Stimulated activated CD4-positive, alpha-beta T cell treated with anti-CD3 and anti-CD28 coated beads, Interleukin-2, amount 100 ng/mL, for 48 hours (primary cell): ENCODE measurements at regions not wholly inside any gene's neighbourhood (a gene's known extent, or its start where the extent isn't known, plus 50 kb on each side); places are given as distances from the start of the nearest gene placed in this dataset.
"Not testable (repeated sequence)": the region's sequence is repeated elsewhere in the genome, so short reads cannot be mapped to it uniquely, and the experiment has no call there.

Experiments used
- DNase-seq, 2 donors: peaks; one replicate each; pipeline ENCODE4 v3.0.0-alpha.2; 2020

DNA sequence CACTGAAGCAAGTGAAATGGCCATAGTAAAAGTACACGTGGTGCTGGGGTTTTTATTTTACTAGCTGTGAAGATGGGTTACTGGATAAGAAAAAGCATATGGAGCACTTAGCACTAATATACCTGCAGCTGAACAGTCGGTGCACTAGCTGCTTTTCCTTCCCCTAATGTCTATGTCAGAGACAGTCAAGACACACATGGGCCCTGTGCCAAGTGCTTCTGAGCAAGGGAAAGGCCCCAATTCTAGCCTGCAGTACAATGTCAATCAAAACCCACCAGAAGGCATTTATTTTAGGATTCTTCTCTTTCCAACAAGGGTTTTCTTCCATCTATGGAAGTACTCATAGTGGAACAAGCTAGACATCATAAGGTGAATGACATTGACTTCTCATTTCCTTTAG, 716.7 kb downstream of the CCSER2 start:
- no peak for DNase-seq

DNA sequence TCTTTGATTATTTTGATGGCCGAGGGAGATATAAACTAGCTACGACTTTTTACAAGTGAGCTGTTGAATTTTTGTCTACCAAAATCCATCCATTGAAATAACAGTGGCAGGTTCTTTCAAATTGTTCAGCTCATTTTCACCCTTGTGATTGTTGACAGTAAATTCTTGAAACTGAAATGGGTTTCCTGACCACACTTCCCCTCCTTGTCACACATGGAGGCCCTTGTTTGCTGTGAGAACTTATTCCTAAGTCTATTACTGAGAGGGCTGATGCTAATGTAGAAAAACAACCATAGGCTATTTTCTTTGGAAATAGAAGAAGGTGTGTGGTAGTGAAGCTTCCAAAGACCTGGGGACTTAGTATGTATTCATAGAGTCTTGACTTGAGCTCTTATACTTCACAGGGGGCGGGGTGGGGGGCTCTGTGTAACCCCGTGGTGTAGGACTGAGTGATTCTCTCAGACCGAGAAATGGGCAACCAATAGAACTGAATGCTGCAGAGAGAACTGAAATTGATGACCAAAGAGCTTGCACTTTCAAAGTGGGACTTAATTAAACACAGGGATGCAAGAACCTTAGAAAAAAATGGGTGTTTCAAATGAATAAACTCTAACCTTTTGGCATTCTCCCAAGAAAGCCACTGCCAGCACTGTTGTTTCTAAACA, 718.9 kb downstream of the CCSER2 start:
- DNase-seq, result no peak

DNA sequence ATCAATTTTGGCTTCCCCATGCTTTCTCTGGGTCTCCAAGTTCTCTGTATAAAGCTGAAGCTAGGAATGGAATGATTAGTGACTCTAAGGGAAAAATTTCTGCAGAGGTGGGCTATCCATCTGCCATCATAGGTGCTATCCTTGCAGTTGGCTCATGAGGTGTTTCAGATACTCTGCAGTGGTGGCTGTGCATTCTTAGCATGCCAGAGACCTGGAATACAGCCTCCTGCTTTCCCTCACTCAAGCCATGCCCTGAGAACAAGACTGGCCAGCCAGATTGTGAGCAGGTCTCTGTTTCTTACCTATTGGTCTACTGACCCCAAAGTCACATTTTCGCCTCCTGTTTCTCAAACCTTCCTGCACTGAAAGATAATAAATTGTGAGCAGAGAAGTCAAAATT, 719.6 kb downstream of the CCSER2 start:
- no peak for DNase-seq

DNA sequence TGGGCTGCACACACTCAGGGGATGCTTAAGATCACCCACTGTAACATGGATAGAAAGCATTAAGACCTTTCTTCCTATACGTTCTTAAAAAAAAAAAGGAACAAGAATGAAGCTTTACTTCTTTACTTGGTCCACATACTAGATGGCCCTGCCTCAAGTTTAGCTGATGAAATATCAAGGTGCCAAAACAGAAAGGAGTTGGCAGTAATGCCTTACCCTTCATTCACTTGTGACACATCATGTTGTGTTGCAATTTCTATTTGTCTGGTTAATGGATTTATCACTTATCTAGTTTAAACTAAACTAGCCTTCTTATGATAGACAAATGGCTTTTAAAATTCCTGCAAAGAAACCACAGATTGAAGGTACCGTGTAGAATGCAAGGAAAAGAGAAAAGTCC, 720.3 kb downstream of the CCSER2 start:
- no peak for DNase-seq

DNA sequence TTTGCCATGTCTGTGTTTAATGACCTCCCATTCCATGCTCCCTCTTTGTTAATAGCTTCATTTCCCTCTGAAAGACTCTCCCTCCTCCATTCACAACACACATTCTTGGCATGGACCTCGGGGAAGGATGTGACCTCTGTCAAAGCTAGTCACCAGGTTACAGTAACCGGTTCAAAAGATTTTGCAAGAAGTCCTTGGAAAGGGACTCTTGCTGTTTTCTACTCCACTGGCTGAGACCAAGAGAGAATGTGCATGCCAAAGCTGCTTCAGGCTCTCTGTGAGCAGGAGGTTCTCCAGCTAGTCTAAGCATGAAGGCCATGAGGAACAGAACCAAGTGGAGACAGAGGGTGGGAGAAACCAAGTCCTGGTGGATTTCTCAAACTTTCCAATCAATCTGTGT, 732.6 kb downstream of the CCSER2 start:
- no peak for DNase-seq

DNA sequence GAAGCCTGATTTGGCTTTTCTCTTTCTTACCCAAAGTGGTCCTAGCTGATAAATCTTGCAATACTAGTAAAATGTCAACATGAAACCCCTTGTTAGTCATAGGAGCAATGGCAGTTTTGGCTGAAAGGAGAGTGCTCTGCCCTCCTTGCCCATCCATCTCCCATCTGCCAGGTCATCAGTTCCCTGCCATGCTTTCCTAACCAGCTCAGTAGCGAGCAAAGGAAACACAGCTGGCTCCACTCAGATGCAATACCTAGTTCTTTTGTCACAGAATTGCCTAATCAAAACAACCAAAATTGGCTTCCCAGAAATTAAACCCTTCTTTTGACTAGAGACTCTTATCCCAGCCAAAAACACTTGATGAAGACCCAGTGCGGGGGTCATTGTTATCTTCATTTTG, 733.0 kb downstream of the CCSER2 start:
- DNase-seq, result no peak

DNA sequence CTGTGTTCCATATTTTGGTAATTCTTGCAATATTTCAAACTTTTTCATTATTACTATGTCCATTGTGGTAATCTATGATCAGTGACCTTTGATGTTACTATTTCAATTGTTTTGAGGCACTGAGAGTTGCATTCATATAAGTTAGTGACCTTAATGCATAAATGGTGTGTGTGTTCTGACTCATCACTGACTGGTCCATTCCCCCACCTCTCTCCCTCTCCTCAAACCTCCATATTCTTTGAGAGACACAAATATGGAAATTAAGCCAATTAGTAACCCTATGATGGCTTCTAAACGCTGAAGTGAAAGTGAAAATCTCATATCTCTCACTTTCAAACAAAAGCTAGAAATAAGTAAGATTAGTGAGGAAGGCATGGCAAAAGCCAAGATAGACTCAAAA, 739.6 kb downstream of the CCSER2 start:
- no peak for DNase-seq

DNA sequence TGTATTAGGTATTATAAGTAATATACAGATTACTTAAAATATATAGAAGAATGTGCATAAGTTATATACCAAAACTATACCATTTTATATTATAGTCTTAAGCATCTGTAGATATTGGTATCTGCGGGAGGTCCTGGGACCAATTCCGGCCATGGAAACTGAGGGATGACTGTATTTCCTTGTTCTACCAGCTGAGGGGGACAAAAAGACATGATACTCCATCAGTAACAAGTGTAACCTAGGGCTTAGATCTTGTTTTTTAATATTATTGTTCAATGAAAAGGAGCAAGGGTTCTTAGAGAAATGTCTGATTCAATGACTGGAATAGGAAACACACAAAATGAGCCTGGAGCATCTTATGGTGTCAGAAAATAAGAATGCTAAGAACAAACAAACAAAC, 752.5 kb downstream of the CCSER2 start:
- DNase-seq, result no peak

DNA sequence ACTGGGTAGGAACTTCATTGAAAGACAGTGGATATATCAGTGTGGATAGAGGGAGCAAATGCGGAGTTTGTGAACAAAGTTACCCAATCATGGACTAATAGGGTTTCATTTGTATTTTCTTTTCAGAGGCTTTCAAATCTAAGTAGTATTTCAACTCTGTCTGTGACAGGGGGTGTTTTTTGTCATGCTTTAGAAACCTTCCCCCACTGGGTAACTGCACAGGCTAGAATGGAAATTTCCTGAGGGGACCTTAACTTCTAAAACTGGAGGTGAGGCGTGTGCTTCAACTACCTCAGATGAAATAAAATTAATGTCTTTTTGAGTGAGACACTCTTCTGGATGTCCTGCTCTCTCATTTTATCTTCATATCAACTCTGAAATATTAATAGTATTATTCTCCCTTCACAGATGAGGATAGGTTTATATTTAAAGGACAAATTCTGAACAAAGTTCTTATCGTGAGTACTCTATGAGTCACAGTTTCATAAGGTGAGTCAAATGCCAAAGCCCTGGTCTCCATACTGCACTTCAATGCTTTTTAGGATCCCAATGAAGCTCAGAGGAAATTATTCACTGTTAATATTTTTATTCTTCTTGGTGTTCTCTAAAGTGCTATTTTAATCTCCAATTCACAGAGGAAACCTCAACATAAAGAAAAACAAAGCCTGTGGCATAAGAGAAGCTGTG, 770.6 kb downstream of the CCSER2 start:
- DNase-seq, result no peak

DNA sequence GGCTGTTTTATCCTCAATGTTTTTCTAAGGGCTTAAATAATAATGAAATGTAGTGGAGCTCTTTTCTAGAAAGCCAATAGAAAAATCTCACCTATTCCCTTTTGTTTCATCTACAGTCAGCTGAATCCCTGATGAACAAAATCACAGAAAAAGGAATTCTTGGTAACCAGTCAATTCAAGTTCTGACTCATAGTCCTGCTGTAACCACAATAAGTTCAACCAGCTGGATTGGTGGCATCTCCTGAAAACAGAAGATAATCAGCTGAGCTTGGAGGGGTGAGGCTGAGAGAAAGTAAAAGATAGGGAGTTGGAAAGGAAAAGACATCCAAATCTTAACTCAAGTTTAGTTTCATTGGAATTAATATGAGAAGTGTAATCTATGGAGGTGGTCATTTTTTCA, 772.1 kb downstream of the CCSER2 start:
- DNase-seq, result no peak

DNA sequence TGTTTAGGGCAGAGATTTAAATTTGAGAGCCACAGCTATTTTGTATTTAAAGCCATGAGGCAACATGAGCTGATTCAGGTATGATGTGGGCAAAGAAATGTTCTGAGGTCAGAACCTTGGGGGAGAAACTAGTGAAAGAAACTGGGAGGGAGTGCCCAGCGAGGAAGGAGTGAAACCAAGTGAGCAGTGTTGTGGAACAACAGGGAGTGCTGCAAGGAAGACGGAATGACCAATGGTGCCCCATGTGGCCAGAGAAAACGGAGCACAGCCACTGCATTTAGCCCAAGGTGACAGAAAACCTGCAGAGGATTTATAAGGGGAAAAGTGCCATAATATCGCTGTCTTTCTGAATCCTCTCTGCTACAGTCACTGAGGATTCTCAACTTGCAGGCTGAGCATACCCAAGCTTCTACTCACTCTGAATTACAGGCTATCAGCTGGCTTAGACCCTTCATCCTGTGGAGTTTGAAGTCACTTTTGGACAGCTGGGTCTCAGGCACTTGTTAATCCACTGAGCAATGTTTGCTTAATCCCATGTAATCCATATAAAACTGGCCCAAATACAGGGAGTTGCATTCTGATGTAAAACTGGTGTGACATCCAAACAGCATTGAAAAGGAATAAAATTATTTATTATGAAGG, 777.3 kb downstream of the CCSER2 start:
- DNase-seq, result no peak

DNA sequence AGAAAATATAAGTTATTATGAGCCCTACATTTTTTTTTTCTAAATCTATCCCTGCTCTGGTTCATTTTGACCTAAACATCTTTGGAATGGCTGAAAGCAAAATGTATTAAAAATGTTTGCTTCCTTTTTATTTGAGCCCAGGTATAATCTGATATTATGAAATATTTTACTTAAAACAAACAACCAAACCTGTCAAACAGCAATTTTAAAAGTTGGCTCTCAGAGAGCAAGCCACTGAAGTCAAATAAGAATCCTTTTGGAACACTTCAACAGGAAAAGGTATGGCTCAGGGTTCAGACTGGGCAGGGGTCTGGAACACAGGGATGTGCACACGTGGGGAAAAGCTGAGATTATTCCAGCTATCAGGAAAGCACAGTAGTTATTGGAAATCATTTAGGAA, 782.9 kb downstream of the CCSER2 start:
- no peak for DNase-seq

DNA sequence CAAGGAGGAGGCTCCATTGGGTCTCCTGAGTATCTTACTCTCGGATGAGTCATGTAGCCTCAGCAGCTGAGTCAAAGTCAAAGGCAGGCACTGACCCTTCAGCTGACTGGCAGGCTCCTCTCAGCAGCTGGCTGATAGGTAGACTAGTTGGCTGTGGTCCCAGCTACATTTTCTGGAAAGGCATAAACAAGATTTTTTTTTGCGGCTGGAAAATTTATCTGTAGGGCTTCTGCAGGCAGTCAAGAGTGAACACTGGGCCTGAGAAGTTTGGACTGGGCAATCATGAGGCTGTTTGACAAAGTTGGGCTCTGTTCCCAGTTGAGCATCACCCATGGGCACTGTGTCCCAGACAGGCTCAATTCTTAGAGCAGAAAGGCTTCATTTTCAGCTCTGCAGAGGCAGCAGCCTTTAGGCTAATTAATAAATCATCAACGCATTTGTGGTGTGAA, 796.2 kb downstream of the CCSER2 start:
- no peak for DNase-seq

DNA sequence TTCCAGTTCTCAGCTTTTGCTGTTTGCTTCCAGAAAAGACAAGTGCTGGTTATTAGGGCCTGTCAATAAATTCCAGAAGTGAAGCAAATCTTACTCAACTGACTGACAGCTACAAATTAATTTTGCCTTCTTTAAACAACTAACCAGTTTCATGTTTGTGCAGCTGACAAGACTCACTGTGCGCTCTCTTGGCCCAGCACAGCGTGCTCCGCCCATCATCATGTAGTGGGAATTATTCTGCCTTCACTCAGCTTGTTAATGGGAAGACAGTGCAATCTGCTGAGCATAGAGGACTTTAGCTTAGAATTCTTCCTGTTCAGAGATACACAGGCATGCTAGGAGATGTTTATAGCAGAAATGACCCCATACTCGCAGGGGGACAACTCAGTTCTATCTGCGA, 808.9 kb downstream of the CCSER2 start:
- no peak for DNase-seq

DNA sequence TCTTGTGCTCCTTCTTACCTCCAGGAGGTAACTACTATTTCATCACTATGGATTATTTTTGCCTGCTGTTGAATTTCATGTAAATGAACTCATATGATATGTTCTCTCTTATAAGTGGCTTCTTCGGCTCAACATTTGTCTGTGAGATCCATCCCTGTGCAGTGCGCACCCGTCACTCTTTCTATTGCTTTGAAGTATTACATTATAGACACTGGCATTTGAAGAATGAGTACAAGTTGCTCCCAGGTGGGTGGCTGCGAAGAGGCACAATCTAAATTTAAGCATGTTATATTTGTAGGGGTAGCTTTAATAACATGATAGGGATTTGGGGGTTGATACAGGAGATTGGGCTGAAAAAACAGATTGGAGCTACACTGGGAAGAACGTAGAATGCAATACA, 809.7 kb downstream of the CCSER2 start:
- DNase-seq, result no peak

DNA sequence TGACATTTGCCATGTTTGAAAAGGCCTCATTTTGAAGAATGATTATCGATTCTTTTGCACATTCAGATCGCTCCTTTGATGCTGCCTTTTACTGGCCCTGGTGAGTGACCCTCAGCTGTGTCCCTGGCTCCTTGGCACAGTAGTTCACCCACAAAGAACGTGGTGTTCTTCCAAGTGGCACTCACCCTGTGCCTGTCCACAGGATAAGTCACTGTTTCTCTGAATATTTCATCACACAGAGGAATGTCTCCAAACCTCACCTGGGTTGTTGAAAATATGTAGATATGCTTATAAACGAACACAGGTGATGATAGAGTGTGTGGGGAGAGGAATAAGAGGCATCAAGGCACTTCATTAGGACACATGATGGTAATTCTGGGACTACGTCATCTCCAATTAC, 810.7 kb downstream of the CCSER2 start:
- DNase-seq, result no peak

DNA sequence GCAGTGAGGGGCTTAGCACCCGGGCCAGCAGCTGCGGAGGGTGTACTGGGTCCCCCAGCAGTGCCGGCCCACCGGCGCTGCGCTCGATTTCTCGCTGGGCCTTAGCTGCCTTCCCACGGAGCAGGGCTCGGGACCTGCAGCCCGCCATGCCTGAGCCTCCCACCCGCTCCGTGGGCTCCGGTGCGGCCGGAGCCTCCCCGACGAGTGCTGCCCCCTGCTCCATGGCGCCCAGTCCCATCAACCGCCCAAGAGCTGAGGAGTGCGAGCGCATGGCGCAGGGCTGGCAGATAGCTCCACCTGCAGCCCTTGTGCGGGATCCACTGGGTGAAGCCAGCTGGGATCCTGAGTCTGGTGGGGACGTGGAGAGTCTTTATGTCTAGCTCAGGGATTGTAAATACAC, 813.1 kb downstream of the CCSER2 start:
- not testable (repeated sequence) for DNase-seq

DNA sequence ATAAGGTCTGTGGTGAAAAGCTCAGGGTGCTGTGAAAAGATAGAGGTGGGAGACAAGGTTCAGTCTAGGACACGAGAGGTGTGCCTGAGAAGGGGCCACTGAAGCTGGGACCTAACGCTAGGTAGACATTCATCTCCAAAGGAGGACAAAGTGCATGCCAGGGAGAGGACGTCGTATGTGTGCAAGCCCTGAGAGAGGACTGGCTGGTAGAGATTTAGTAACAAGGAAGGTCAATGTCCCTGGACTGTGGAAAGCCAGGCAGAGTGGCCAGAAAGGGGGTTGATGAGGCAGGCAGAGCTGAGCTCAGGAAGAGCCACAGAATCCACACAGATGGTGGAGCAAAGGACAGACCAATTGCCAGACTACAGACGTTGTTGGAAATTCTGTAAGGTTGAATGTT, 817.6 kb downstream of the CCSER2 start:
- DNase-seq, result no peak

DNA sequence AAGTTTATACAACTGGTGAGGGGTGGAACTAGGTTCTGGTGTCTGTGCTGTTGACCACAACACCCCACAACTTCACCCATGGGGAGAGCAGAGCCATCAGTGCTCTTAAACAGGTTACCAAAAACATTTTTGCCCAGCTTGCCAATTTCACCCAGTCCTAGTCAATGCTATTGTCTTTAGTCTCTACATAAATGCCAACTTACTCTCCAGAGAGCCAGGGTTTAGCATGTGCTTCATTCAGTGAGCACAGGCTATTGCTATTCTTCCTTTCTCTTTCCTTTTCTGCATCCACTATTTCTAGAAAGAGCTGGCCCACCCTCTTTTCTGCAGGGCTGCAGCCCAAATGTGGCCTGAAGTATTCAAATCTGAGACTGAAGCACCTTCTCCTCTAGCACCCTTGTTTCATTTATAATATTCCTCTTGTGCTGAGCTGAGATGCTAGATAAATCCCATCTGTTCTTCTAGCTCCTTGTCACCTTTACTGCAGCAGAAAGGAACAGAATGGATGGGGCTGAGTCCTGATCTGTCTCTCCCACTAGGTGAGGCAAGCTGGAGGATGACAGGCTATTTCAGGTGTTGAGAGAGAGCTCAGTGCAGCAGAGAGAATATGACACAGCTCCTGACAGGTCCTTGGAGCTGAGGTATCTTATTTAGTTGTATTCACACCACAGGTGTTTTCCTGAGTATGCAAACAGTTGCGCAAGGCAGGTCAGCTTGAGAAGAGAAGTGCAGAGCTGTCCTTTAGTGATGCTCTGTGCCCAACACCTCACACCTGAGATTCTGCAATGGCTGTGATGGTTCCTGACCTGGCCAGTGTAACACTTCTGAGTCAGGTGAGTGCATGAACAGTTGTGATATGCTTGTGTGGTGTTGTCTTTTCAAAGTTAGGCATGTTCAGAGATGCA, 819.2 kb downstream of the CCSER2 start:
- no peak for DNase-seq

DNA sequence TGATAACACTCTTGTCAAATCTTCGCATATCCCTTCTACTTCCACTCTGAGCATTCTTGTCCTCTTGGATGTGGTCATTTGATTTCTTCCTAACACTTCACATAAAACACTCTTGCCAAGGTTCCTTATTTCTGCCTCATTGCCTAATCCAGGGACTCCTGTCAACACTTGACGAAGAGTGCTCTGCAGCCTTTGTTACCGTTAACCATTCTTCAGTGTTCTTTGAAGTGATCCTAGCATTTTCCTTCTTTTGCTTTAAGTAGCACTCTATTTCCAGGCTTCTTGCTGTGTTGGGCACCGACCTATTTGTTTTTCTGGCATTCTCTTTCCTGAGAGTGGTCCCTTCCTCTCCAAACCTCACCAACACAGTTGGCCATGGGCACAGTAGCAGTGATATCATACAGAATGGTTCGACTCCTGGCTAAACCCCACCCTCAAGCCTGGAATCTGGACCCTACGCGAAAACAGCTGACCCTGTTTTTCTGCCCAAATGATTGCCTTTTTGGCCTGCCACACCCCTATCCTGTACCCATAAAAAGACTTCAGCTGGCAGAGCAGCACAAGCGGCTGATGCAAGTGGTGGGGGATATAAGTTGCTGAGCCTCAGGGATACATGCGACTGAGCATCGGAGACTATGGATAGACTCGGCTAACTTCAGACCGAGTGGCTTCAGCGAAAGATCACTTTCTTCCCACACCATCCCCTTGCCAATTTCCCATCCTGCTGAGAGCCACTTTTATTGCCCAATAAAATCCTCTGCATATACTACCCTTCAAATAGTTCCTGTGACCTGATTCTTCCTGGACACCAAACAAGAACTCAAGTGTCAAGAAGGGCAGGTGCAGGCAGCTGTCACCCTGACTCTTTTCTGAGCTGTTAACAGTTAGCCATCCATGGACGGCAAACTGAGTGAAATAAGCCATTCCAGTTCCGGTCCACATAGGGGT, 820.6 kb downstream of the CCSER2 start:
- no peak for DNase-seq

DNA sequence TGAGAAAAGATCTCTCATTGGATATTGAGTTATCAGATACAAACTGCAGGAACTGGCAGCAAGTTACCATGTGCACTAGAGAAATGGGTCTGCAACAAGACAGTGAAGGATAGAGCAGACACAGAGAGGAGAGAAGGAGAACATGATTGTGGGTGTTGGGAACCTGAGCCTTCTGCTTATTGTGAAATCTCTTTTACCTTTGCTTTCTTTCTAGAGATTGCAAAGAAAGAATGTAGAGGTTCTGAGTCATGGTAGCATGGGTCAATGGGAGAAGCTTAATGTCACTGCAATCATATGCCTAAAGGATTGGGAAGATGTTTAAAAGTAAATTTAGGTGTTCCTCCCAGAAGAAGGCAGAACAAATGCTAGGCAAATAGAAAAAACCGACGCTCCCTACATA, 821.4 kb downstream of the CCSER2 start:
- DNase-seq, result no peak

DNA sequence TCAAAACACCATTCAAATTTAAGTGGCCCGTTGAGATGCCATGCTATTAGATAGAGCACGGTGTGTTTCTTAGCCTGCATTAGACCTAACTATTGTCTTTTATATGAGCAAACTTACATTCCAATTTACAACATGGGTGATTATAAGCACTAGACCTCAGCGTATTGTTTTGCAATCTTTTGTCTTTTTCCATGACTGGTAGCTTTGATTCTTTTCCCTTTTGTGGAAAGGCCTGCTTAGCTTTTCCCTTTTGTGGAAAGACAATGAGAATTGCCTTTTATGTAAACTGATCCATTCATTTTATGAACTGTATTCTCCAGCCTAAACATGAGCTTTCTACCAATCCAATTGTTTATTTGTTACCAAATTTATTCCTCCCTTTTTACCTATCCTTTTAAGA, 823.1 kb downstream of the CCSER2 start:
- DNase-seq, result no peak
